ENCODE measurements at regions not wholly inside any gene's neighbourhood (a gene's known extent, or its start where the extent isn't known, plus 50 kb on each side); places are given as distances from the start of the nearest gene placed in this dataset.
A peak's percentile ranks its signal among the peaks of the same experiment; 100 is the strongest.

- H3K27ac ChIP-seq (ENCODE audit: low read depth, low read length), result no peak overlapping the region
- no peaks in the 10 kb centered on the region for H4K20me1 ChIP-seq (ENCODE audit: insufficient read depth)
- H3K9me3 ChIP-seq (ENCODE audit: control insufficient read depth in 1 of 2, insufficient read depth in 1 of 2, low read depth in 1 of 2, low read length in 2 of 2), result no peaks in the 10 kb centered on the region
- DNase-seq (ENCODE audit: low read depth, low spot score), result peak; percentile 69
- RAD21 ChIA-PET (ENCODE audit: low non-redundant PET in 1 of 2, low total read pairs in 2 of 2, uncharacterized antibody in 2 of 2, unreplicated experiment in 2 of 2), result no interaction called here
- H2AFZ ChIP-seq (ENCODE audit: low read depth, low read length, poor library complexity, severe bottlenecking), result peak overlapping the region; percentile 66
- no peaks in the 10 kb centered on the region for H3K9me2 ChIP-seq (ENCODE audit: insufficient read depth)
- no peak for TF ChIP-seq ZNF274 (IDR thresholded peaks at IDR 0.05; ENCODE audit: low read depth, low read length)
- peak; percentile 76 for TF ChIP-seq MAX (IDR thresholded peaks at IDR 0.05)
- TF ChIP-seq SP1 (IDR thresholded peaks at IDR 0.05; ENCODE audit: low read depth), result 0 out of 2 replicates have a peak, but pooled peaks have one; percentile 17
- peak; percentile 73 for TF ChIP-seq CBX3 (IDR thresholded peaks at IDR 0.05; ENCODE audit: low read depth)
- 0 out of 2 replicates have a peak, but pooled peaks have one; percentile 14 for TF ChIP-seq JUND (IDR thresholded peaks at IDR 0.05)
- peak; percentile 80 for TF ChIP-seq CEBPB (IDR thresholded peaks at IDR 0.05; ENCODE audit: low read depth)
- peak; percentile 35; the same call in 1 of the 2 replicates for TF ChIP-seq POLR2AphosphoS5 (IDR thresholded peaks at IDR 0.05; ENCODE audit: low read depth, low read length)
- no peak for TF ChIP-seq EZH2phosphoT487 (IDR thresholded peaks at IDR 0.05; ENCODE audit: borderline replicate concordance)
- peak in 1 of 3 experiments; percentile 7; a peak in 1 of 6 replicates for TF ChIP-seq CTCF (IDR thresholded peaks at IDR 0.05 in 2 of 3, conservative IDR thresholded peaks at IDR 0.05 in 1 of 3; ENCODE audit: borderline replicate concordance in 1 of 3, insufficient read depth in 1 of 3, low read depth in 2 of 3, low read length in 2 of 3)
- TF ChIP-seq RAD21 (IDR thresholded peaks at IDR 0.05; ENCODE audit: low read depth), result peak; percentile 38
- no peaks in the 10 kb centered on the region for H3K27me3 ChIP-seq (ENCODE audit: insufficient read depth, low read length)
- no peaks in the 10 kb centered on the region for H3K36me3 ChIP-seq (ENCODE audit: control insufficient read depth in 1 of 2, insufficient read depth in 2 of 2, low read length in 2 of 2)
- H3K4me3 ChIP-seq (replicated peaks in 1 of 2; ENCODE audit: low read depth in 1 of 2, low read length in 2 of 2), result peak overlapping the region in 1 of 2 experiments; percentile 18; a peak in 2 of 4 replicates
- no TSS peak for BruUV-seq (replicated peaks)
- peak; percentile 71 for ATAC-seq
- H3K79me2 ChIP-seq (ENCODE audit: insufficient read depth, low read length), result no peaks in the 10 kb centered on the region
- intact Hi-C loops (cut with micrococcal nuclease), result loop anchor here (2.0 kb wide), 1 partner anchor 169 kb away; the partner anchor contains the start of gene LSM5
- H3K4me1 ChIP-seq (ENCODE audit: control insufficient read depth in 1 of 2, insufficient read depth in 2 of 2, low read length in 2 of 2), result peaks cover 30 to 64% of the 10 kb centered on the region in 2 experiments
- CTCF ChIA-PET, result interaction anchor here (0.7 to 2.9 kb wide), 4 partner anchors 10 to 448 kb away, joined by 3 to 10 read pairs (median 3); no protein-coding TSS in a partner anchor
- H3K4me2 ChIP-seq (ENCODE audit: low read length), result peak overlapping the region; percentile 58
- POLR2A ChIA-PET, result interaction anchor here (1.0 to 3.4 kb wide), 2 partner anchors 9 to 20 kb away, joined by 4 to 24 read pairs; no protein-coding TSS in a partner anchor
- H3K9ac ChIP-seq (ENCODE audit: low read length), result peak overlapping the region; percentile 47
These were observed 164.6 kb downstream of the AVL9 start for GRCh38 chr7:32659853-32660252.
